ENCODE measurements at regions not wholly inside any gene's neighbourhood (a gene's known extent, or its start where the extent isn't known, plus 50 kb on each side); places are given as distances from the start of the nearest gene placed in this dataset.

DNA sequence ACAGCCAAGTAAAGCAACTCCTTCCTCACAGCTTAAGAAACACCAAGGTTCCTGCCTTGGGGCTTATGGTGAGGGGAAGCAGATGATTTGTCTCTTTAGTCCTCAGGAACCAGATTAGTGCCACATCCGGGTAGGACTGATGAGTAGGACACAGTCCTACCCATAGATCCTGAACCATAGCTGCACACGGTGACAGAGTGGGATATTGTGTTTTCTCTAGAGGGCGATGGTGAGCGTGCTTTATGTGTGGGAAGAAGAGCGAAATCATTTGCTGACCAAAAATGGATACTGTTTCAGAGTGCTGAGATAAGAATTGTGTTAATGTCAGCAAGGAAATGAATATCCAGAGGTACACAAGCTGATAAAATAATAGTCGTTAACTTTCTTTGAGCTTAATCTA lies 209.0 kb upstream of the FBXL7 start:
- Histone ChIP-seq H3K4me3 (replicated peaks in 1 of 3; ENCODE audit: insufficient read depth in 1 of 3, low read depth in 1 of 3, low read length in 3 of 3) (no peak overlapping the region), H3K9me1 (replicated peaks; ENCODE audit: control insufficient read depth, extremely low read depth, insufficient read depth, low read length) (no peaks in the 10 kb centered on the region), H3K4me1 (ENCODE audit: control insufficient read depth, extremely low read depth, insufficient read depth, low read length) (no peaks in the 10 kb centered on the region), H2AFZ (ENCODE audit: low read depth, low read length) (no peak overlapping the region), H3K36me3 (ENCODE audit: control insufficient read depth in 2 of 2, extremely low read depth in 1 of 2, insufficient read depth in 2 of 2, low read length in 2 of 2) (no peaks in the 10 kb centered on the region), H3K27ac (ENCODE audit: insufficient read depth, low read depth, low read length) (no peak overlapping the region), H3K4me2 (ENCODE audit: insufficient read depth, low read length) (no peak overlapping the region), H3K9me3 (replicated peaks; ENCODE audit: control insufficient read depth, insufficient read depth, low read length) (no peaks in the 10 kb centered on the region), H3K27me3 (ENCODE audit: control insufficient read depth in 2 of 2, insufficient read depth in 2 of 2, low read length in 2 of 2) (no peaks in the 10 kb centered on the region), H4K20me1 (replicated peaks; ENCODE audit: control insufficient read depth, extremely low read depth, insufficient read depth, low read length) (no peaks in the 10 kb centered on the region), H3K79me2 (ENCODE audit: control insufficient read depth, insufficient read depth, low read length) (no peaks in the 10 kb centered on the region), H3K9ac (replicated peaks; ENCODE audit: extremely low read depth, insufficient read depth, low read length) (no peak overlapping the region)
- ChIA-PET CTCF (interaction anchor here (1.0 kb wide), 1 partner anchor 11 kb away, joined by 4 read pairs; no protein-coding TSS in a partner anchor), POLR2A (no interaction called here)
- DNase-seq (ENCODE audit: low read depth, low spot score) (no peak), FAIRE-seq (no peak)
- dilution Hi-C loops (cut with MboI; ENCODE audit: extremely low pct_ligation_motif_present, low sequenced_read_pairs): no loop called here
- no peak for TF ChIP-seq POLR2A (IDR thresholded peaks at IDR 0.05; ENCODE audit: low read depth, low read length)
- TF ChIP-seq EZH2 (IDR thresholded peaks at IDR 0.05; ENCODE audit: borderline replicate concordance, low read depth, low read length, severe bottlenecking): no peak
- no peak for TF ChIP-seq GATA2 (IDR thresholded peaks at IDR 0.05; ENCODE audit: insufficient read depth, insufficient read length, low read depth, low read length)
- TF ChIP-seq FOS (IDR thresholded peaks at IDR 0.05; ENCODE audit: borderline replicate concordance, insufficient read depth, low read length): no peak
- TF ChIP-seq JUN (IDR thresholded peaks at IDR 0.05; ENCODE audit: borderline replicate concordance, insufficient read depth, insufficient read length, low read depth): no peak
- TF ChIP-seq, protein P1, sequence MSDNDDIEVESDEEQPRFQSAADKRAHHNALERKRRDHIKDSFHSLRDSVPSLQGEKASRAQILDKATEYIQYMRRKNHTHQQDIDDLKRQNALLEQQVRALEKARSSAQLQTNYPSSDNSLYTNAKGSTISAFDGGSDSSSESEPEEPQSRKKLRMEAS (IDR thresholded peaks at IDR 0.05; ENCODE audit: insufficient read depth, insufficient read length): no peak
- TF ChIP-seq, protein P2, sequence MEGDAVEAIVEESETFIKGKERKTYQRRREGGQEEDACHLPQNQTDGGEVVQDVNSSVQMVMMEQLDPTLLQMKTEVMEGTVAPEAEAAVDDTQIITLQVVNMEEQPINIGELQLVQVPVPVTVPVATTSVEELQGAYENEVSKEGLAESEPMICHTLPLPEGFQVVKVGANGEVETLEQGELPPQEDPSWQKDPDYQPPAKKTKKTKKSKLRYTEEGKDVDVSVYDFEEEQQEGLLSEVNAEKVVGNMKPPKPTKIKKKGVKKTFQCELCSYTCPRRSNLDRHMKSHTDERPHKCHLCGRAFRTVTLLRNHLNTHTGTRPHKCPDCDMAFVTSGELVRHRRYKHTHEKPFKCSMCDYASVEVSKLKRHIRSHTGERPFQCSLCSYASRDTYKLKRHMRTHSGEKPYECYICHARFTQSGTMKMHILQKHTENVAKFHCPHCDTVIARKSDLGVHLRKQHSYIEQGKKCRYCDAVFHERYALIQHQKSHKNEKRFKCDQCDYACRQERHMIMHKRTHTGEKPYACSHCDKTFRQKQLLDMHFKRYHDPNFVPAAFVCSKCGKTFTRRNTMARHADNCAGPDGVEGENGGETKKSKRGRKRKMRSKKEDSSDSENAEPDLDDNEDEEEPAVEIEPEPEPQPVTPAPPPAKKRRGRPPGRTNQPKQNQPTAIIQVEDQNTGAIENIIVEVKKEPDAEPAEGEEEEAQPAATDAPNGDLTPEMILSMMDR (IDR thresholded peaks at IDR 0.05; ENCODE audit: extremely low read depth in 1 of 2, insufficient read depth in 1 of 2, low read depth in 1 of 2, low read length in 2 of 2): no peak
- no peak for TF ChIP-seq MYC (IDR thresholded peaks at IDR 0.05; ENCODE audit: low read depth, low read length)
- TF ChIP-seq POLR2AphosphoS5 (IDR thresholded peaks at IDR 0.05; ENCODE audit: insufficient read depth, low read depth, low read length): no peak
- intact Hi-C loops (cut with micrococcal nuclease): no loop called here
- BruUV-seq (replicated peaks): no TSS peak

All from endothelial cell of umbilical vein (primary cell).